CD14-positive monocyte (primary cell): ENCODE measurements at regions not wholly inside any gene's neighbourhood (a gene's known extent, or its start where the extent isn't known, plus 50 kb on each side); places are given as distances from the start of the nearest gene placed in this dataset.
"Not testable (repeated sequence)": the region's sequence is repeated elsewhere in the genome, so short reads cannot be mapped to it uniquely, and the experiment has no call there.

ENCODE experiments used
- DNase-seq, 3 donors: peaks; one replicate each; pipeline ENCODE4 v3.0.0-alpha.2; 2011 to 2022
- H2AFZ ChIP-seq: 2 replicates; pipeline ENCODE4 v1.6.0; 2012; ENCODE audit warnings: mild to moderate bottlenecking, low read depth, low read length, inconsistent platforms; ENCODE audit not compliant: insufficient read depth, poor library complexity, severe bottlenecking
- H3K27ac ChIP-seq, 2 donors: 1 replicate in 1 of 2; 2 replicates in 1 of 2; pipeline ENCODE4 v1.5.1; 2012 to 2013; ENCODE audit warnings: low read length in 2 of 2, control low read depth in 1 of 2, inconsistent platforms in 1 of 2, low read depth in 1 of 2, mild to moderate bottlenecking in 1 of 2
- H3K27me3 ChIP-seq, 2 donors: one replicate each; pipeline versions ENCODE4 v1.6.0 to v1.6.1; 2011 to 2013; ENCODE audit warnings: low read length in 2 of 2; ENCODE audit not compliant: control insufficient read depth in 2 of 2, insufficient read depth in 2 of 2
- H3K36me3 ChIP-seq, 2 donors: replicated peaks in 1 of 2; 1 replicate in 1 of 2; 2 replicates in 1 of 2; pipeline versions ENCODE4 v1.5.1 to v1.6.1; 2012 to 2013; ENCODE audit warnings: low read length in 2 of 2, control low read depth in 1 of 2, inconsistent platforms in 1 of 2, mild to moderate bottlenecking in 1 of 2; ENCODE audit not compliant: insufficient read depth in 2 of 2, control insufficient read depth in 1 of 2
- H3K4me1 ChIP-seq, 2 donors: 1 replicate in 1 of 2; 2 replicates in 1 of 2; pipeline versions ENCODE4 v1.5.1 to v1.6.1; 2012 to 2013; ENCODE audit warnings: low read length in 2 of 2, control low read depth in 1 of 2, inconsistent platforms in 1 of 2, mild to moderate bottlenecking in 1 of 2, moderate library complexity in 1 of 2; ENCODE audit not compliant: insufficient read depth in 2 of 2, control insufficient read depth in 1 of 2
- H3K4me2 ChIP-seq: replicated peaks from 2 replicates; pipeline ENCODE3; 2012; ENCODE audit warnings: low read length, moderate library complexity, mild to moderate bottlenecking; ENCODE audit not compliant: poor library complexity, severe bottlenecking; ENCODE audit errors: extremely low read depth
- H3K4me3 ChIP-seq, 3 experiments: fragments of 200-600 bp in 1 of 3; sonication (generic) in 1 of 3; replicated peaks in 1 of 3; 1 replicate in 2 of 3; 2 replicates in 1 of 3; pipeline ENCODE4 v1.5.1; 2011 to 2013; ENCODE audit warnings: low read length in 3 of 3, mild to moderate bottlenecking in 3 of 3, control low read depth in 2 of 3, low read depth in 2 of 3, inconsistent platforms in 1 of 3, moderate library complexity in 1 of 3
- H3K79me2 ChIP-seq: 2 replicates; pipeline ENCODE4 v1.6.0; 2012; ENCODE audit warnings: mild to moderate bottlenecking, control low read depth, inconsistent platforms, low read length, moderate library complexity; ENCODE audit not compliant: insufficient read depth
- H3K9ac ChIP-seq: 2 replicates; pipeline ENCODE4 v1.6.0; 2017; ENCODE audit warnings: low read length, mild to moderate bottlenecking; ENCODE audit not compliant: insufficient read depth, poor library complexity, severe bottlenecking
- H3K9me3 ChIP-seq, 2 donors: replicated peaks in 1 of 2; 1 replicate in 1 of 2; 2 replicates in 1 of 2; pipeline versions ENCODE4 v1.5.1 to v1.6.1; 2012 to 2013; ENCODE audit warnings: low read length in 2 of 2, control low read depth in 1 of 2; ENCODE audit not compliant: control insufficient read depth in 1 of 2, insufficient read depth in 1 of 2
- H4K20me1 ChIP-seq: 2 replicates; pipeline ENCODE4 v1.6.0; 2012; ENCODE audit warnings: mild to moderate bottlenecking, low read length, control low read depth, moderate library complexity; ENCODE audit not compliant: insufficient read depth
- H3K27ac Mint-ChIP-seq, 7 donors: one replicate each; pipeline ENCODE4 v1.8.0; 2020; ENCODE audit warnings: mild to moderate bottlenecking in 7 of 7, mixed read lengths in 7 of 7, moderate library complexity in 6 of 7, inconsistent platforms in 2 of 7
- H3K27me3 Mint-ChIP-seq, 3 donors: one replicate each; pipeline ENCODE4 v1.8.0; 2021 to 2022; ENCODE audit warnings: low read depth in 3 of 3, mild to moderate bottlenecking in 3 of 3, mixed read lengths in 3 of 3, moderate library complexity in 3 of 3, inconsistent platforms in 1 of 3
- H3K36me3 Mint-ChIP-seq, 2 donors: one replicate each; pipeline ENCODE4 v1.8.0; 2020; ENCODE audit warnings: mixed read lengths in 2 of 2, inconsistent platforms in 1 of 2, mild to moderate bottlenecking in 1 of 2
- H3K4me1 Mint-ChIP-seq: one replicate; pipeline ENCODE4 v1.8.0; 2020; ENCODE audit warnings: mild to moderate bottlenecking, mixed read lengths
- H3K4me3 Mint-ChIP-seq, 2 donors: one replicate each; pipeline ENCODE4 v1.8.0; 2020; ENCODE audit warnings: mild to moderate bottlenecking in 2 of 2, mixed read lengths in 2 of 2, moderate library complexity in 1 of 2
- H3K9me3 Mint-ChIP-seq, 7 donors: one replicate each; pipeline ENCODE4 v1.8.0; 2020 to 2022; ENCODE audit warnings: mixed read lengths in 7 of 7, mild to moderate bottlenecking in 6 of 7, moderate library complexity in 6 of 7, inconsistent platforms in 2 of 7
- CTCF ChIP-seq: fragments of 200-600 bp; IDR thresholded peaks from one replicate; pipeline ENCODE4 v1.8.0; 2022; ENCODE audit warnings: antibody characterized with exemption, mild to moderate bottlenecking
- WGBS: methylation state at CpG from one replicate; pipeline ENCODE4 v1.1.5; 2013; ENCODE audit warnings: missing lambda C conversion rate; ENCODE audit not compliant: insufficient coverage; 5-methylcytosine and 5-hydroxymethylcytosine counted together
- intact Hi-C, 2 donors: fragments of 100-400 bp; cut with micrococcal nuclease; formaldehyde crosslinking; loops; one replicate each; pipeline versions ENCODE4 v1.15.0 to v1.15.1; 2023

- no peak for TF ChIP-seq CTCF
- no peaks in the 10 kb centered on the region for H3K4me1 ChIP-seq
- no peak overlapping the region for H3K4me3 Mint-ChIP-seq
- no peaks in the 10 kb centered on the region for H4K20me1 ChIP-seq
- H3K27ac ChIP-seq = no peak overlapping the region
- H3K36me3 ChIP-seq = no peaks in the 10 kb centered on the region
- H3K9me3 Mint-ChIP-seq = peaks cover 5 to 32% (median 13%) of the 10 kb centered on the region in 7 donors
- no peak overlapping the region for H3K4me2 ChIP-seq
- no peak overlapping the region for H2AFZ ChIP-seq
- H3K27me3 Mint-ChIP-seq = no peaks in the 10 kb centered on the region
- H3K9ac ChIP-seq = no peak overlapping the region
- no peaks in the 10 kb centered on the region for H3K79me2 ChIP-seq
- intact Hi-C loops = no loop called here
- H3K9me3 ChIP-seq = peaks cover 22 to 25% of the 10 kb centered on the region in 2 donors
- no CpG with 5 or more reads among the region's 3 CpGs for WGBS
- DNase-seq = no peak
- H3K27me3 ChIP-seq = no peaks in the 10 kb centered on the region
- no peak overlapping the region for H3K27ac Mint-ChIP-seq
- H3K4me1 Mint-ChIP-seq = no peaks in the 10 kb centered on the region
- no peak overlapping the region for H3K4me3 ChIP-seq
- H3K36me3 Mint-ChIP-seq = no peaks in the 10 kb centered on the region
These were observed 440.4 kb upstream of the GRIN3A start for GRCh38 chr9:102178811-102179210.

GRCh38 chr9:102174202-102174601 lies 435.8 kb upstream of the GRIN3A start:
- H3K9ac ChIP-seq, H3K36me3 ChIP-seq, H2AFZ ChIP-seq, H3K36me3 Mint-ChIP-seq, H3K4me3 Mint-ChIP-seq, H3K27me3 ChIP-seq, DNase-seq, H3K27ac ChIP-seq, H3K4me3 ChIP-seq, H3K27ac Mint-ChIP-seq, intact Hi-C loops, H3K4me2 ChIP-seq, H3K27me3 Mint-ChIP-seq, H3K4me1 Mint-ChIP-seq, H3K4me1 ChIP-seq, H3K79me2 ChIP-seq, H4K20me1 ChIP-seq: not testable (repeated sequence)
- peaks cover 2 to 26% (median 14%) of the 10 kb centered on the region in 7 donors for H3K9me3 Mint-ChIP-seq
- WGBS = 94% methylated on average over 5 of the region's 8 CpGs
- peaks cover 22 to 25% of the 10 kb centered on the region in 2 donors for H3K9me3 ChIP-seq
